Hepatocyte (in vitro differentiated cells): ENCODE measurements at regions not wholly inside any gene's neighbourhood (a gene's known extent, or its start where the extent isn't known, plus 50 kb on each side); places are given as distances from the start of the nearest gene placed in this dataset.

ENCODE experiments used
- EZH2 ChIP-seq: fragments of 200-600 bp; sonication (generic); IDR thresholded peaks from 2 replicates; pipeline ENCODE4 v1.6.1; 2016; ENCODE audit warnings: antibody characterized with exemption, mild to moderate bottlenecking, borderline replicate concordance
- EZH2phosphoT487 ChIP-seq: fragments of 200-600 bp; sonication (generic); IDR thresholded peaks from one replicate; pipeline ENCODE4 v1.6.1; 2018; ENCODE audit warnings: antibody characterized with exemption, mild to moderate bottlenecking, low read depth, moderate library complexity; ENCODE audit not compliant: unreplicated experiment, severe bottlenecking
- TF ChIP-seq, protein P1 (sequence below): fragments of 200-600 bp; sonication (generic); IDR thresholded peaks from 2 replicates; pipeline ENCODE4 v1.5.1; 2016; ENCODE audit warnings: antibody characterized with exemption, mild to moderate bottlenecking; ENCODE audit not compliant: poor library complexity

- TF ChIP-seq, protein P1, sequence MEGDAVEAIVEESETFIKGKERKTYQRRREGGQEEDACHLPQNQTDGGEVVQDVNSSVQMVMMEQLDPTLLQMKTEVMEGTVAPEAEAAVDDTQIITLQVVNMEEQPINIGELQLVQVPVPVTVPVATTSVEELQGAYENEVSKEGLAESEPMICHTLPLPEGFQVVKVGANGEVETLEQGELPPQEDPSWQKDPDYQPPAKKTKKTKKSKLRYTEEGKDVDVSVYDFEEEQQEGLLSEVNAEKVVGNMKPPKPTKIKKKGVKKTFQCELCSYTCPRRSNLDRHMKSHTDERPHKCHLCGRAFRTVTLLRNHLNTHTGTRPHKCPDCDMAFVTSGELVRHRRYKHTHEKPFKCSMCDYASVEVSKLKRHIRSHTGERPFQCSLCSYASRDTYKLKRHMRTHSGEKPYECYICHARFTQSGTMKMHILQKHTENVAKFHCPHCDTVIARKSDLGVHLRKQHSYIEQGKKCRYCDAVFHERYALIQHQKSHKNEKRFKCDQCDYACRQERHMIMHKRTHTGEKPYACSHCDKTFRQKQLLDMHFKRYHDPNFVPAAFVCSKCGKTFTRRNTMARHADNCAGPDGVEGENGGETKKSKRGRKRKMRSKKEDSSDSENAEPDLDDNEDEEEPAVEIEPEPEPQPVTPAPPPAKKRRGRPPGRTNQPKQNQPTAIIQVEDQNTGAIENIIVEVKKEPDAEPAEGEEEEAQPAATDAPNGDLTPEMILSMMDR, result peak; percentile 31
- TF ChIP-seq EZH2 (no peak), EZH2phosphoT487 (no peak)
These were observed 345.1 kb downstream of the LMO4 start for GRCh38 chr1:87673748-87674147.
